ENCODE measurements at regions not wholly inside any gene's neighbourhood (a gene's known extent, or its start where the extent isn't known, plus 50 kb on each side); places are given as distances from the start of the nearest gene placed in this dataset.

GRCh38 chr16:6170022-6170421 lies 1072.4 kb upstream of the EEF2KMT start:
- TF ChIP-seq POLR2A (IDR thresholded peaks at IDR 0.05; ENCODE audit: low read depth, low read length) = no peak
- DNase-seq (ENCODE audit: insufficient read length, low spot score) (no peak), FAIRE-seq (no peak)

- no peak for FAIRE-seq
- no peak for DNase-seq (ENCODE audit: insufficient read length, low spot score)
- no peak for TF ChIP-seq POLR2A (IDR thresholded peaks at IDR 0.05; ENCODE audit: low read depth, low read length)
These were observed 1067.9 kb upstream of the EEF2KMT start for GRCh38 chr16:6165330-6165979.

GRCh38 chr16:6160871-6161270 lies 1063.3 kb upstream of the EEF2KMT start:
- DNase-seq (ENCODE audit: insufficient read length, low spot score) (no peak), FAIRE-seq (no peak)
- no peak for TF ChIP-seq POLR2A (IDR thresholded peaks at IDR 0.05; ENCODE audit: low read depth, low read length)

GRCh38 chr16:6160303-6160702 lies 1062.7 kb upstream of the EEF2KMT start:
- DNase-seq (ENCODE audit: insufficient read length, low spot score) = no peak
- no peak for TF ChIP-seq POLR2A (IDR thresholded peaks at IDR 0.05; ENCODE audit: low read depth, low read length)
- no peak for FAIRE-seq

- TF ChIP-seq POLR2A (IDR thresholded peaks at IDR 0.05; ENCODE audit: low read depth, low read length) = no peak
- no peak for FAIRE-seq
- no peak for DNase-seq (ENCODE audit: insufficient read length, low spot score)
These were observed 1060.2 kb upstream of the EEF2KMT start for GRCh38 chr16:6157806-6158205.

GRCh38 chr16:6155271-6155670 lies 1057.7 kb upstream of the EEF2KMT start:
- no peak for DNase-seq (ENCODE audit: insufficient read length, low spot score)
- no peak for TF ChIP-seq POLR2A (IDR thresholded peaks at IDR 0.05; ENCODE audit: low read depth, low read length)
- FAIRE-seq = no peak

- DNase-seq (ENCODE audit: insufficient read length, low spot score) (no peak), FAIRE-seq (no peak)
- no peak for TF ChIP-seq POLR2A (IDR thresholded peaks at IDR 0.05; ENCODE audit: low read depth, low read length)
These were observed 1056.3 kb upstream of the EEF2KMT start for GRCh38 chr16:6153901-6154300.

- DNase-seq (ENCODE audit: insufficient read length, low spot score) (no peak), FAIRE-seq (no peak)
- no peak for TF ChIP-seq POLR2A (IDR thresholded peaks at IDR 0.05; ENCODE audit: low read depth, low read length)
These were observed 1051.4 kb upstream of the EEF2KMT start for GRCh38 chr16:6149031-6149430.

- DNase-seq (ENCODE audit: insufficient read length, low spot score) (no peak), FAIRE-seq (no peak)
- TF ChIP-seq POLR2A (IDR thresholded peaks at IDR 0.05; ENCODE audit: low read depth, low read length) = no peak
These were observed 1050.8 kb upstream of the EEF2KMT start for GRCh38 chr16:6148361-6148760.

GRCh38 chr16:6146874-6147425 lies 1049.4 kb upstream of the EEF2KMT start:
- no peak for TF ChIP-seq POLR2A (IDR thresholded peaks at IDR 0.05; ENCODE audit: low read depth, low read length)
- FAIRE-seq = no peak
- DNase-seq (ENCODE audit: insufficient read length, low spot score) = no peak

- DNase-seq (ENCODE audit: insufficient read length, low spot score) = no peak
- FAIRE-seq = no peak
- no peak for TF ChIP-seq POLR2A (IDR thresholded peaks at IDR 0.05; ENCODE audit: low read depth, low read length)
These were observed 1048.8 kb upstream of the EEF2KMT start for GRCh38 chr16:6146356-6146755.

GRCh38 chr16:6144463-6144862 lies 1046.9 kb upstream of the EEF2KMT start:
- TF ChIP-seq POLR2A (IDR thresholded peaks at IDR 0.05; ENCODE audit: low read depth, low read length) = no peak
- FAIRE-seq (no peak), DNase-seq (ENCODE audit: insufficient read length, low spot score) (no peak)

GRCh38 chr16:6143020-6143419 lies 1045.4 kb upstream of the EEF2KMT start:
- TF ChIP-seq POLR2A (IDR thresholded peaks at IDR 0.05; ENCODE audit: low read depth, low read length) = no peak
- no peak for DNase-seq (ENCODE audit: insufficient read length, low spot score)
- no peak for FAIRE-seq

GRCh38 chr16:6133009-6133557 lies 1035.5 kb upstream of the EEF2KMT start:
- FAIRE-seq = no peak
- no peak for TF ChIP-seq POLR2A (IDR thresholded peaks at IDR 0.05; ENCODE audit: low read depth, low read length)
- DNase-seq (ENCODE audit: insufficient read length, low spot score) = no peak

GRCh38 chr16:6132121-6132520 lies 1034.5 kb upstream of the EEF2KMT start:
- FAIRE-seq (no peak), DNase-seq (ENCODE audit: insufficient read length, low spot score) (no peak)
- no peak for TF ChIP-seq POLR2A (IDR thresholded peaks at IDR 0.05; ENCODE audit: low read depth, low read length)

Data from H54 (cell line).